ENCODE measurements at regions not wholly inside any gene's neighbourhood (a gene's known extent, or its start where the extent isn't known, plus 50 kb on each side); places are given as distances from the start of the nearest gene placed in this dataset.

- no peaks in the 10 kb centered on the region for H3K36me3 ChIP-seq (replicated peaks in 1 of 2; ENCODE audit: control insufficient read depth in 1 of 2, insufficient read depth in 2 of 2, low read length in 2 of 2)
- H3K27me3 Mint-ChIP-seq (ENCODE audit: low read depth in 3 of 3), result peaks cover 3 to 12% (median 4%) of the 10 kb centered on the region in 3 donors
- H3K4me3 ChIP-seq (replicated peaks in 1 of 3; ENCODE audit: low read depth in 2 of 3, low read length in 3 of 3), result no peak overlapping the region
- no peaks in the 10 kb centered on the region for H3K79me2 ChIP-seq (ENCODE audit: insufficient read depth, low read length)
- no peak overlapping the region for H2AFZ ChIP-seq (ENCODE audit: insufficient read depth, low read depth, low read length, poor library complexity, severe bottlenecking)
- H3K27ac ChIP-seq (ENCODE audit: low read depth in 1 of 2, low read length in 2 of 2), result no peak overlapping the region
- no peaks in the 10 kb centered on the region for H3K4me1 Mint-ChIP-seq
- no peaks in the 10 kb centered on the region for H3K36me3 Mint-ChIP-seq
- H4K20me1 ChIP-seq (ENCODE audit: insufficient read depth, low read length), result no peaks in the 10 kb centered on the region
- intact Hi-C loops (cut with micrococcal nuclease), result no loop called here
- H3K27ac Mint-ChIP-seq, result no peak overlapping the region
- no peak overlapping the region for H3K4me2 ChIP-seq (replicated peaks; ENCODE audit: extremely low read depth, low read length, poor library complexity, severe bottlenecking)
- H3K4me1 ChIP-seq (ENCODE audit: control insufficient read depth in 1 of 2, insufficient read depth in 2 of 2, low read length in 2 of 2), result no peaks in the 10 kb centered on the region
- no peak for DNase-seq
- H3K9me3 ChIP-seq (replicated peaks in 1 of 2; ENCODE audit: control insufficient read depth in 1 of 2, insufficient read depth in 1 of 2, low read length in 2 of 2), result no peaks in the 10 kb centered on the region
- peaks cover 0 to 2% (median 0%) of the 10 kb centered on the region in 7 donors for H3K9me3 Mint-ChIP-seq
- H3K4me3 Mint-ChIP-seq, result no peak overlapping the region
- WGBS (ENCODE audit: insufficient coverage), result no CpG with 5 or more reads among the region's 2 CpGs
- TF ChIP-seq CTCF (IDR thresholded peaks at IDR 0.05), result no peak
- H3K9ac ChIP-seq (ENCODE audit: insufficient read depth, low read length, poor library complexity, severe bottlenecking), result no peak overlapping the region
- H3K27me3 ChIP-seq (ENCODE audit: control insufficient read depth in 2 of 2, insufficient read depth in 2 of 2, low read length in 2 of 2), result no peaks in the 10 kb centered on the region
Measured at GRCh38 chr10:83926606-83927005, 212.7 kb upstream of the GHITM start.

- peaks cover 3 to 12% (median 4%) of the 10 kb centered on the region in 3 donors for H3K27me3 Mint-ChIP-seq (ENCODE audit: low read depth in 3 of 3)
- intact Hi-C loops (cut with micrococcal nuclease), result no loop called here
- H3K4me3 Mint-ChIP-seq, result no peak overlapping the region
- Histone ChIP-seq H3K27ac (ENCODE audit: low read depth in 1 of 2, low read length in 2 of 2) (no peak overlapping the region), H3K9ac (ENCODE audit: insufficient read depth, low read length, poor library complexity, severe bottlenecking) (no peak overlapping the region), H3K27me3 (ENCODE audit: control insufficient read depth in 2 of 2, insufficient read depth in 2 of 2, low read length in 2 of 2) (no peaks in the 10 kb centered on the region), H3K4me2 (replicated peaks; ENCODE audit: extremely low read depth, low read length, poor library complexity, severe bottlenecking) (no peak overlapping the region), H2AFZ (ENCODE audit: insufficient read depth, low read depth, low read length, poor library complexity, severe bottlenecking) (no peak overlapping the region), H3K79me2 (ENCODE audit: insufficient read depth, low read length) (no peaks in the 10 kb centered on the region), H3K36me3 (replicated peaks in 1 of 2; ENCODE audit: control insufficient read depth in 1 of 2, insufficient read depth in 2 of 2, low read length in 2 of 2) (no peaks in the 10 kb centered on the region), H3K9me3 (replicated peaks in 1 of 2; ENCODE audit: control insufficient read depth in 1 of 2, insufficient read depth in 1 of 2, low read length in 2 of 2) (no peaks in the 10 kb centered on the region), H4K20me1 (ENCODE audit: insufficient read depth, low read length) (no peaks in the 10 kb centered on the region), H3K4me3 (replicated peaks in 1 of 3; ENCODE audit: low read depth in 2 of 3, low read length in 3 of 3) (no peak overlapping the region), H3K4me1 (ENCODE audit: control insufficient read depth in 1 of 2, insufficient read depth in 2 of 2, low read length in 2 of 2) (no peaks in the 10 kb centered on the region)
- no peak for DNase-seq
- peaks cover 0 to 2% (median 0%) of the 10 kb centered on the region in 7 donors for H3K9me3 Mint-ChIP-seq
- 100% methylated on average over 1 of the region's 2 CpGs for WGBS (ENCODE audit: insufficient coverage)
- H3K36me3 Mint-ChIP-seq, result no peaks in the 10 kb centered on the region
- no peaks in the 10 kb centered on the region for H3K4me1 Mint-ChIP-seq
- H3K27ac Mint-ChIP-seq, result no peak overlapping the region
- TF ChIP-seq CTCF (IDR thresholded peaks at IDR 0.05), result no peak
Measured at GRCh38 chr10:83927166-83927565, 212.1 kb upstream of the GHITM start.

All from CD14-positive monocyte (primary cell).